Body of pancreas (tissue), 4 donors: ENCODE measurements at regions not wholly inside any gene's neighbourhood (a gene's known extent, or its start where the extent isn't known, plus 50 kb on each side); places are given as distances from the start of the nearest gene placed in this dataset.

Source experiments
- POLR2A ChIP-seq, 3 donors: fragments of 450-650 bp; IDR thresholded peaks; one replicate each; pipeline ENCODE4 v1.6.1; 2016; ENCODE audit warnings: antibody characterized with exemption in 3 of 3, mild to moderate bottlenecking in 2 of 3
- TF ChIP-seq, protein P1 (sequence below), 7 experiments: fragments of 450-650 bp in 4 of 7; fragments of 200-600 bp in 3 of 7; sonication (generic) in 3 of 7; IDR thresholded peaks; one replicate each; pipeline ENCODE4 v1.5.1; 2016 to 2019; ENCODE audit warnings: antibody characterized with exemption in 7 of 7

DNA sequence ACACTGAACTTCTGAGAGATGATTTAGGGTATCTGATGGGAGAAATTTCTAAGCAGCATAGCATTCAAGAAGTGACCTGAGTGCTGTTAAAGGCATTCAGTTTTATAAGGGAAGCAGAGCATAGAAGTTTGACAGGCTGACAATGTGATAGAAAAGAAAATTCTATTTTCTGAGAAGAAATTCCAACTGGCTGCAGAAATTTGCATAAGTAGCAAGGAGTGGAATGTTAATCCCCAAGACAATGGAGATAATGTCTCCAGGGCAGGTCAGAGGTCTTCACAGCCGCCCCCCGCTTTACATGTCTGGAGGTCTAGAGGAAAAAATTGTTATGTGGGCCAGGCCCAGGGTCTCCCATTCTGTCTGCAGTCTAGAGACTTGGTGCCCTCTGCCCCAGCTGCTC lies 1361.8 kb upstream of the EYS start:
- TF ChIP-seq, protein P1, sequence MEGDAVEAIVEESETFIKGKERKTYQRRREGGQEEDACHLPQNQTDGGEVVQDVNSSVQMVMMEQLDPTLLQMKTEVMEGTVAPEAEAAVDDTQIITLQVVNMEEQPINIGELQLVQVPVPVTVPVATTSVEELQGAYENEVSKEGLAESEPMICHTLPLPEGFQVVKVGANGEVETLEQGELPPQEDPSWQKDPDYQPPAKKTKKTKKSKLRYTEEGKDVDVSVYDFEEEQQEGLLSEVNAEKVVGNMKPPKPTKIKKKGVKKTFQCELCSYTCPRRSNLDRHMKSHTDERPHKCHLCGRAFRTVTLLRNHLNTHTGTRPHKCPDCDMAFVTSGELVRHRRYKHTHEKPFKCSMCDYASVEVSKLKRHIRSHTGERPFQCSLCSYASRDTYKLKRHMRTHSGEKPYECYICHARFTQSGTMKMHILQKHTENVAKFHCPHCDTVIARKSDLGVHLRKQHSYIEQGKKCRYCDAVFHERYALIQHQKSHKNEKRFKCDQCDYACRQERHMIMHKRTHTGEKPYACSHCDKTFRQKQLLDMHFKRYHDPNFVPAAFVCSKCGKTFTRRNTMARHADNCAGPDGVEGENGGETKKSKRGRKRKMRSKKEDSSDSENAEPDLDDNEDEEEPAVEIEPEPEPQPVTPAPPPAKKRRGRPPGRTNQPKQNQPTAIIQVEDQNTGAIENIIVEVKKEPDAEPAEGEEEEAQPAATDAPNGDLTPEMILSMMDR (IDR thresholded peaks at IDR 0.05) = no peak
- TF ChIP-seq POLR2A (IDR thresholded peaks at IDR 0.05) = no peak
